Fibroblast of lung (primary cell): ENCODE measurements at regions not wholly inside any gene's neighbourhood (a gene's known extent, or its start where the extent isn't known, plus 50 kb on each side); places are given as distances from the start of the nearest gene placed in this dataset.

Experiments
- DNase-seq, 2 donors: peaks; one replicate each; pipeline versions ENCODE4 v3.0.0 to v3.0.0-alpha.2; 2010; ENCODE audit warnings: low read depth in 2 of 2
- H2AFZ ChIP-seq: 2 replicates; pipeline ENCODE4 v1.5.1; 2012; ENCODE audit warnings: low read length, control low read depth, inconsistent platforms
- H3K27ac ChIP-seq: 2 replicates; pipeline ENCODE4 v1.5.1; 2011; ENCODE audit warnings: low read length, control low read depth; ENCODE audit not compliant: insufficient read depth
- H3K27me3 ChIP-seq: 2 replicates; pipeline ENCODE4 v1.5.1; 2011; ENCODE audit warnings: mild to moderate bottlenecking, low read length; ENCODE audit not compliant: control insufficient read depth, insufficient read depth
- H3K36me3 ChIP-seq: 2 replicates; pipeline ENCODE4 v1.5.1; 2011; ENCODE audit warnings: low read length; ENCODE audit not compliant: control insufficient read depth, insufficient read depth
- H3K4me1 ChIP-seq: 2 replicates; pipeline ENCODE4 v1.5.1; 2011; ENCODE audit warnings: low read length; ENCODE audit not compliant: control insufficient read depth, insufficient read depth; ENCODE audit errors: extremely low read depth
- H3K4me2 ChIP-seq: 2 replicates; pipeline ENCODE4 v1.5.1; 2011; ENCODE audit warnings: low read length, control low read depth; ENCODE audit not compliant: insufficient read depth; ENCODE audit errors: extremely low read depth
- H3K4me3 ChIP-seq, 4 experiments: fragments of 200-600 bp in 1 of 4; sonication (generic) in 1 of 4; replicated peaks in 1 of 4; 2 replicates each; pipeline ENCODE4 v1.5.1; 2011 to 2016; ENCODE audit warnings: low read length in 4 of 4, low read depth in 3 of 4, mild to moderate bottlenecking in 3 of 4, control low read depth in 2 of 4, inconsistent platforms in 1 of 4, mixed read lengths in 1 of 4; ENCODE audit not compliant: insufficient read depth in 1 of 4; ENCODE audit errors: control extremely low read depth in 1 of 4
- H3K79me2 ChIP-seq: 2 replicates; pipeline ENCODE4 v1.5.1; 2012; ENCODE audit warnings: mild to moderate bottlenecking, low read length, inconsistent platforms; ENCODE audit not compliant: control insufficient read depth, insufficient read depth
- H3K9ac ChIP-seq: 2 replicates; pipeline ENCODE4 v1.5.1; 2011; ENCODE audit warnings: mild to moderate bottlenecking, low read length, control low read depth; ENCODE audit not compliant: insufficient read depth
- H3K9me3 ChIP-seq: 2 replicates; pipeline ENCODE4 v1.5.1; 2012; ENCODE audit warnings: low read depth, low read length; ENCODE audit not compliant: control insufficient read depth, insufficient read depth
- H4K20me1 ChIP-seq: 2 replicates; pipeline ENCODE4 v1.5.1; 2011; ENCODE audit warnings: low read length; ENCODE audit not compliant: control insufficient read depth, insufficient read depth; ENCODE audit errors: extremely low read depth
- EZH2 ChIP-seq: IDR thresholded peaks from 2 replicates; pipeline ENCODE4 v1.5.1; 2012; ENCODE audit warnings: low read length, control low read depth, mild to moderate bottlenecking; ENCODE audit errors: missing control alignments
- TF ChIP-seq, protein P1 (sequence below), 2 donors: IDR thresholded peaks in 1 of 2; conservative IDR thresholded peaks in 1 of 2; 1 replicate in 1 of 2; 2 replicates in 1 of 2; pipeline ENCODE4 v1.5.1; 2011 to 2012; ENCODE audit warnings: low read length in 2 of 2, control low read depth in 1 of 2, inconsistent platforms in 1 of 2, low read depth in 1 of 2, mild to moderate bottlenecking in 1 of 2

DNA sequence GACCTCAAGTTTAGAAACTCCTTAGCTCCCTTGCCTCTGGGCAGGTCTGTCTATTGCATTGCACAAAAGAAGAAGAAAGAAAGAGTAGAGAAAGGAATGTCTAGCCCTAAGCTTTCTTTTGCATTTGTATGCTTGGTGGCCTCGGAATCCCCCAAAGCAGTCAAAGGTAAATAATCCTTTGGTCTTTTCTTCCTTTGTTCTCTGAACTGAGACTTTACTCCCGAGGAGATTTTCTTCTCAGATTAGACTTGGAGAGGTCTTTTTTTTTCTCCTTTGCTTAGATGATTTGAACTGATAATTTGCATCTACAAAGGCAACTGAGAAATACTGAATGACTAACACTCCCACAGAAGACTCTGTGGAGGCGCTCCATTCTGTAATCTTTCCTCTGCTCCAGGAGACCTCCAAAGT lies 93.2 kb downstream of the AKR1D1 start:
- H3K4me2 ChIP-seq = no peak overlapping the region
- no peaks in the 10 kb centered on the region for H3K36me3 ChIP-seq
- no peak overlapping the region for H2AFZ ChIP-seq
- TF ChIP-seq, protein P1, sequence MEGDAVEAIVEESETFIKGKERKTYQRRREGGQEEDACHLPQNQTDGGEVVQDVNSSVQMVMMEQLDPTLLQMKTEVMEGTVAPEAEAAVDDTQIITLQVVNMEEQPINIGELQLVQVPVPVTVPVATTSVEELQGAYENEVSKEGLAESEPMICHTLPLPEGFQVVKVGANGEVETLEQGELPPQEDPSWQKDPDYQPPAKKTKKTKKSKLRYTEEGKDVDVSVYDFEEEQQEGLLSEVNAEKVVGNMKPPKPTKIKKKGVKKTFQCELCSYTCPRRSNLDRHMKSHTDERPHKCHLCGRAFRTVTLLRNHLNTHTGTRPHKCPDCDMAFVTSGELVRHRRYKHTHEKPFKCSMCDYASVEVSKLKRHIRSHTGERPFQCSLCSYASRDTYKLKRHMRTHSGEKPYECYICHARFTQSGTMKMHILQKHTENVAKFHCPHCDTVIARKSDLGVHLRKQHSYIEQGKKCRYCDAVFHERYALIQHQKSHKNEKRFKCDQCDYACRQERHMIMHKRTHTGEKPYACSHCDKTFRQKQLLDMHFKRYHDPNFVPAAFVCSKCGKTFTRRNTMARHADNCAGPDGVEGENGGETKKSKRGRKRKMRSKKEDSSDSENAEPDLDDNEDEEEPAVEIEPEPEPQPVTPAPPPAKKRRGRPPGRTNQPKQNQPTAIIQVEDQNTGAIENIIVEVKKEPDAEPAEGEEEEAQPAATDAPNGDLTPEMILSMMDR (conservative IDR thresholded peaks at IDR 0.05 in 1 of 2, IDR thresholded peaks at IDR 0.05 in 1 of 2; ENCODE audit: low read depth in 1 of 2, low read length in 2 of 2) = no peak
- TF ChIP-seq EZH2 = no peak
- no peaks in the 10 kb centered on the region for H4K20me1 ChIP-seq
- no peaks in the 10 kb centered on the region for H3K4me1 ChIP-seq
- no peak overlapping the region for H3K27ac ChIP-seq
- no peaks in the 10 kb centered on the region for H3K9me3 ChIP-seq
- H3K79me2 ChIP-seq = no peaks in the 10 kb centered on the region
- H3K27me3 ChIP-seq = no peaks in the 10 kb centered on the region
- no peak overlapping the region for H3K4me3 ChIP-seq
- no peak overlapping the region for H3K9ac ChIP-seq
- peak in 1 of 2 donors; percentile 32 for DNase-seq

DNA sequence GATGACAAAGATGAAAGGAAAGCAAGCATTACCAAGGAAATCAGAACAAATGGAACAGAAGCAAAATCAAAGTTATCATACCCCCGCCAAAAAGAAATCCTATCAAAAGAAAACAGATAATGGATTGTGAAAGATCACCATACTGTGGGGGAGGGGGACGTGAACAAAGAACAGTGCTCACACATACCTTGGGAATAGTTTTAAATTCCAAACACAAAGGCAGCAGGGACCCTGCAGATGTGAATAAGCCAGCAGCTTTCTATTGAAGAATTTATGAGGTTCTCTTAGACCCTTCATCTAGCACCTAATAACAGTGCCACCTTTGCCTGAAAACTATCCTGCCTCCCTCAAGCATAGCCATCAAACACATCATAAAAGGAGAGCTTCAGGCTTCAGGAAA lies 94.0 kb downstream of the AKR1D1 start:
- H2AFZ ChIP-seq = no peak overlapping the region
- no peaks in the 10 kb centered on the region for H3K4me1 ChIP-seq
- no peaks in the 10 kb centered on the region for H3K9me3 ChIP-seq
- H4K20me1 ChIP-seq = no peaks in the 10 kb centered on the region
- H3K79me2 ChIP-seq = no peaks in the 10 kb centered on the region
- no peaks in the 10 kb centered on the region for H3K27me3 ChIP-seq
- no peak overlapping the region for H3K4me2 ChIP-seq
- no peak for DNase-seq
- H3K27ac ChIP-seq = no peak overlapping the region
- no peak overlapping the region for H3K9ac ChIP-seq
- H3K4me3 ChIP-seq = no peak overlapping the region
- TF ChIP-seq, protein P1 (conservative IDR thresholded peaks at IDR 0.05 in 1 of 2, IDR thresholded peaks at IDR 0.05 in 1 of 2; ENCODE audit: low read depth in 1 of 2, low read length in 2 of 2) = no peak
- no peak for TF ChIP-seq EZH2
- no peaks in the 10 kb centered on the region for H3K36me3 ChIP-seq

DNA sequence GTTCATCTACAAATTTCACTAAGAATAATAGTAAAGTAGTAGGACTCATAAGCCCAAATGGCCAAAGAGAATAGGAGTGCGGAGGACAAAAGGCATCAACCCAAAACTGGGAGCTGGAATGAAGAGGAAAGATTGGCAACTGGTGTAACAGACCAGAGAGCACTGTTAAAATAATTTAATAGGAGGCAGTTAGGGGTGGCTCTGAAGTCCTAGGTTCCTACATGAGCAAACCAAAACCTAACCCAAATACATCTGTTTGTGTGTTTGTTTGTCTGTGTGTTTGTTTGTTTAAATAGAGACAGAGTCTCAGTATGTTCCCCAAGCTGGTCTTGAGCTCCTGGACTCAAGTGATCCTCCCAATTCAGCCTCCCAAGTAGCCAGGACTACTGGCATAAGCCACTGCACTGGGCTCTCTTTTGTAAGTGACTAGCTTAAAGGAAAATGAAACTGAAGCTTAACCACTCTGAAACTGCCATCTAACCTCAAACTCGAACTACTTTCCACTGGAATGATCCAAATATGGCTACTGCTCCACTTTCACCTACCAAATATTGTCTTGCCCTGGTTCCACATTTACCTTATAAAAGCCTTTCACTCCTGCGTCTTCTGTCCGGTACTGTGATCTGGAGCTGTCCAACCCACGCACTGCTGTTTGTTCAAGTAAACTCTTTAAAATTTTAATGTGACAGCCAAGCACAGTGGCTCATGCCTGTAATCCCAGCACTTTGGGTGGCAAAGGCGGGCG lies 94.9 kb downstream of the AKR1D1 start:
- no peak overlapping the region for H3K4me2 ChIP-seq

More for the DNA sequence above, 94.9 kb downstream of the AKR1D1 start:
- Histone ChIP-seq H3K4me1 (no peaks in the 10 kb centered on the region), H3K27me3 (no peaks in the 10 kb centered on the region), H3K9me3 (no peaks in the 10 kb centered on the region), H3K27ac (no peak overlapping the region), H2AFZ (no peak overlapping the region), H3K9ac (no peak overlapping the region), H3K36me3 (no peaks in the 10 kb centered on the region), H3K79me2 (no peaks in the 10 kb centered on the region), H4K20me1 (no peaks in the 10 kb centered on the region), H3K4me3 (no peak overlapping the region)
- no peak for DNase-seq
- TF ChIP-seq, protein P1 (conservative IDR thresholded peaks at IDR 0.05 in 1 of 2, IDR thresholded peaks at IDR 0.05 in 1 of 2; ENCODE audit: low read depth in 1 of 2, low read length in 2 of 2) = no peak
- TF ChIP-seq EZH2 = no peak
